ENCODE measurements at regions not wholly inside any gene's neighbourhood (a gene's known extent, or its start where the extent isn't known, plus 50 kb on each side); places are given as distances from the start of the nearest gene placed in this dataset.

DNA sequence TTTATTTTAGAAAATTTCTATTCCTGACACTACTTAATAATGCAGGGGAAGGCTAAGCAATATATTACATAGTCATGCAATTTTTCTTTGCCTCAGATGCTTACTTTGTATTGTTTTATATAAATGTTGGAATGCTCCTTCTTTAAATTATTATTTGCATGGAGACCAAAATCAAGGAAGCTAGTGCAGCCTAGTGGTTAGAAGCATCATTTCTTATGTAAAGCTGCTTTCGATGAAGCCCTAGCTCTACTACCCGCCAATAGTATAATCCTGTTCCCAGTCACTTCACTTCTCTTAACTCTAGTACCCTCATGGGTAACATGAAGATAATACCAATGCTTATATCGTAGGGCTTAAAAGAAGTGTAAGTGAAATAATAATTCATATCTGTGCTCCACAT, 198.9 kb downstream of the LRATD1 start:
- Mint-ChIP-seq H3K4me3 (no peak overlapping the region), H3K9me3 (no peaks in the 10 kb centered on the region; the same call in 2 of the 3 replicates), H3K36me3 (ENCODE audit: low read depth) (no peaks in the 10 kb centered on the region), H3K4me1 (no peaks in the 10 kb centered on the region), H3K27me3 (ENCODE audit: insufficient read depth, low read depth, poor library complexity) (no peaks in the 10 kb centered on the region), H3K27ac (no peak overlapping the region)
- H2AFZ ChIP-seq = no peak overlapping the region
- H4K20me1 ChIP-seq (replicated peaks; ENCODE audit: insufficient read depth) = no peaks in the 10 kb centered on the region
- no peak overlapping the region for H3K4me2 ChIP-seq
- H3F3A ChIP-seq (replicated peaks; ENCODE audit: low read depth) = no peaks in the 10 kb centered on the region
- ATAC-seq (no peak), DNase-seq (ENCODE audit: low spot score) (peak; percentile 8)
- no peak overlapping the region for H3K27ac ChIP-seq (ENCODE audit: low read depth)
- H3K4me1 ChIP-seq (ENCODE audit: insufficient read depth) = no peaks in the 10 kb centered on the region
- 0 out of 2 replicates have a peak, but pooled peaks cover 2% of the 10 kb centered on the region for H3K9me2 ChIP-seq (ENCODE audit: insufficient read depth)
- no peaks in the 10 kb centered on the region for H3K36me3 ChIP-seq (ENCODE audit: insufficient read depth)
- H3K4me3 ChIP-seq = no peak overlapping the region
- H3K79me2 ChIP-seq (replicated peaks; ENCODE audit: insufficient read depth) = no peaks in the 10 kb centered on the region
- TF ChIP-seq STAT1 (IDR thresholded peaks at IDR 0.05; ENCODE audit: unreplicated experiment) = no peak
- TF ChIP-seq, protein P1, sequence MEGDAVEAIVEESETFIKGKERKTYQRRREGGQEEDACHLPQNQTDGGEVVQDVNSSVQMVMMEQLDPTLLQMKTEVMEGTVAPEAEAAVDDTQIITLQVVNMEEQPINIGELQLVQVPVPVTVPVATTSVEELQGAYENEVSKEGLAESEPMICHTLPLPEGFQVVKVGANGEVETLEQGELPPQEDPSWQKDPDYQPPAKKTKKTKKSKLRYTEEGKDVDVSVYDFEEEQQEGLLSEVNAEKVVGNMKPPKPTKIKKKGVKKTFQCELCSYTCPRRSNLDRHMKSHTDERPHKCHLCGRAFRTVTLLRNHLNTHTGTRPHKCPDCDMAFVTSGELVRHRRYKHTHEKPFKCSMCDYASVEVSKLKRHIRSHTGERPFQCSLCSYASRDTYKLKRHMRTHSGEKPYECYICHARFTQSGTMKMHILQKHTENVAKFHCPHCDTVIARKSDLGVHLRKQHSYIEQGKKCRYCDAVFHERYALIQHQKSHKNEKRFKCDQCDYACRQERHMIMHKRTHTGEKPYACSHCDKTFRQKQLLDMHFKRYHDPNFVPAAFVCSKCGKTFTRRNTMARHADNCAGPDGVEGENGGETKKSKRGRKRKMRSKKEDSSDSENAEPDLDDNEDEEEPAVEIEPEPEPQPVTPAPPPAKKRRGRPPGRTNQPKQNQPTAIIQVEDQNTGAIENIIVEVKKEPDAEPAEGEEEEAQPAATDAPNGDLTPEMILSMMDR (conservative IDR thresholded peaks at IDR 0.05; ENCODE audit: low read depth in 2 of 2) = peak; percentile 22 to 40
- no peaks in the 10 kb centered on the region for H3K27me3 ChIP-seq (ENCODE audit: insufficient read depth)

DNA sequence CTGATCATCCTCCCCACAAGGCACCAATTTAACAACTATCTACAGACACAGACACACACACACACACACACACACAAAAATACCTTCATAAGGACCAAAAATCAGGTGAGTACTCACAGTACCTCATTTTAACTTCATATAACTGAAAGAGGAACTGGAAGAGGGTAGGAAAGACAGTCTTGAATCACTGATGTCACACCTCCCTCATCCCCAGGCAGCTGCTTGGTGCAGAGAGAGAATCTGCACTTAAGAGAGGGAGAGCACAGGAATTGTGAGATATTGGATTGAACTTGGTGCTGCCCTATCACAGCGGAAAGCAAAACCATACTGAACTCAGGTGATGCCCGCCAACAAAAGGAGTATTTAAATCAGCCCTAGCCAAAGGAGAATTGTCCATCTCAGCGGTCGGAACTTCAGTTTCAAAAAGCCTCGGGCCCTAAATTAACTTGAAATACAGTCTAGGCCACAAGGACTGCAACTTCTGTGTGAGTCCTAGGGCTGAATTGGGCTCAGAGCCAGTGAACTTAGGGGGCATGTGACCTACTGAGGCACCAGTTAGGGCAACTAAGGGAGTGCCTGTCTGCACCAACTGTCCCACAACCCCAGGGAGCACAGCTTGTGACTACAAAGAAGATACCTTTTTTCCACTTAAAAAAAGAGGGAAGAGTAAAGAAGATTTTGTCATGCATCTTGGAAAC, 211.1 kb downstream of the LRATD1 start:
- H3K4me3 ChIP-seq = no peak overlapping the region
- no peak for ATAC-seq
- H3K4me1 ChIP-seq (ENCODE audit: insufficient read depth) = no peaks in the 10 kb centered on the region
- Mint-ChIP-seq H3K27ac (no peak overlapping the region), H3K4me3 (no peak overlapping the region), H3K4me1 (no peaks in the 10 kb centered on the region; the same call in 2 of the 3 replicates), H3K9me3 (peaks cover 24% of the 10 kb centered on the region; the same call in 2 of the 3 replicates), H3K36me3 (ENCODE audit: low read depth) (peaks cover 16% of the 10 kb centered on the region; the same call in 2 of the 3 replicates), H3K27me3 (ENCODE audit: insufficient read depth, low read depth, poor library complexity) (no peaks in the 10 kb centered on the region)
- H3K36me3 ChIP-seq (ENCODE audit: insufficient read depth) = no peaks in the 10 kb centered on the region
- no peaks in the 10 kb centered on the region for H3K79me2 ChIP-seq (replicated peaks; ENCODE audit: insufficient read depth)
- no peak overlapping the region for H3K4me2 ChIP-seq
- H4K20me1 ChIP-seq (replicated peaks; ENCODE audit: insufficient read depth) = no peaks in the 10 kb centered on the region
- H3K27ac ChIP-seq (ENCODE audit: low read depth) = no peak overlapping the region
- DNase-seq (ENCODE audit: low spot score) = no peak
- no peak overlapping the region for H2AFZ ChIP-seq
- no peaks in the 10 kb centered on the region for H3K9me2 ChIP-seq (ENCODE audit: insufficient read depth)
- H3F3A ChIP-seq (replicated peaks; ENCODE audit: low read depth) = no peaks in the 10 kb centered on the region
- no peaks in the 10 kb centered on the region for H3K27me3 ChIP-seq (ENCODE audit: insufficient read depth)
- TF ChIP-seq, protein P2, sequence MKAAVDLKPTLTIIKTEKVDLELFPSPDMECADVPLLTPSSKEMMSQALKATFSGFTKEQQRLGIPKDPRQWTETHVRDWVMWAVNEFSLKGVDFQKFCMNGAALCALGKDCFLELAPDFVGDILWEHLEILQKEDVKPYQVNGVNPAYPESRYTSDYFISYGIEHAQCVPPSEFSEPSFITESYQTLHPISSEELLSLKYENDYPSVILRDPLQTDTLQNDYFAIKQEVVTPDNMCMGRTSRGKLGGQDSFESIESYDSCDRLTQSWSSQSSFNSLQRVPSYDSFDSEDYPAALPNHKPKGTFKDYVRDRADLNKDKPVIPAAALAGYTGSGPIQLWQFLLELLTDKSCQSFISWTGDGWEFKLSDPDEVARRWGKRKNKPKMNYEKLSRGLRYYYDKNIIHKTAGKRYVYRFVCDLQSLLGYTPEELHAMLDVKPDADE (IDR thresholded peaks at IDR 0.05) = no peak
- TF ChIP-seq EZH2 (IDR thresholded peaks at IDR 0.05; ENCODE audit: low read depth, unreplicated experiment) (no peak), POLR2AphosphoS5 (IDR thresholded peaks at IDR 0.05; ENCODE audit: low read depth) (no peak), JUNB (IDR thresholded peaks at IDR 0.05; ENCODE audit: unreplicated experiment) (no peak), STAT1 (IDR thresholded peaks at IDR 0.05; ENCODE audit: unreplicated experiment) (no peak), ZNF114 (CRISPR knock-in tag; IDR thresholded peaks at IDR 0.05) (no peak), EZH2phosphoT487 (IDR thresholded peaks at IDR 0.05; ENCODE audit: unreplicated experiment) (no peak)
- TF ChIP-seq, protein P1 (conservative IDR thresholded peaks at IDR 0.05; ENCODE audit: low read depth in 2 of 2) = no peak
- TF ChIP-seq, protein P3, sequence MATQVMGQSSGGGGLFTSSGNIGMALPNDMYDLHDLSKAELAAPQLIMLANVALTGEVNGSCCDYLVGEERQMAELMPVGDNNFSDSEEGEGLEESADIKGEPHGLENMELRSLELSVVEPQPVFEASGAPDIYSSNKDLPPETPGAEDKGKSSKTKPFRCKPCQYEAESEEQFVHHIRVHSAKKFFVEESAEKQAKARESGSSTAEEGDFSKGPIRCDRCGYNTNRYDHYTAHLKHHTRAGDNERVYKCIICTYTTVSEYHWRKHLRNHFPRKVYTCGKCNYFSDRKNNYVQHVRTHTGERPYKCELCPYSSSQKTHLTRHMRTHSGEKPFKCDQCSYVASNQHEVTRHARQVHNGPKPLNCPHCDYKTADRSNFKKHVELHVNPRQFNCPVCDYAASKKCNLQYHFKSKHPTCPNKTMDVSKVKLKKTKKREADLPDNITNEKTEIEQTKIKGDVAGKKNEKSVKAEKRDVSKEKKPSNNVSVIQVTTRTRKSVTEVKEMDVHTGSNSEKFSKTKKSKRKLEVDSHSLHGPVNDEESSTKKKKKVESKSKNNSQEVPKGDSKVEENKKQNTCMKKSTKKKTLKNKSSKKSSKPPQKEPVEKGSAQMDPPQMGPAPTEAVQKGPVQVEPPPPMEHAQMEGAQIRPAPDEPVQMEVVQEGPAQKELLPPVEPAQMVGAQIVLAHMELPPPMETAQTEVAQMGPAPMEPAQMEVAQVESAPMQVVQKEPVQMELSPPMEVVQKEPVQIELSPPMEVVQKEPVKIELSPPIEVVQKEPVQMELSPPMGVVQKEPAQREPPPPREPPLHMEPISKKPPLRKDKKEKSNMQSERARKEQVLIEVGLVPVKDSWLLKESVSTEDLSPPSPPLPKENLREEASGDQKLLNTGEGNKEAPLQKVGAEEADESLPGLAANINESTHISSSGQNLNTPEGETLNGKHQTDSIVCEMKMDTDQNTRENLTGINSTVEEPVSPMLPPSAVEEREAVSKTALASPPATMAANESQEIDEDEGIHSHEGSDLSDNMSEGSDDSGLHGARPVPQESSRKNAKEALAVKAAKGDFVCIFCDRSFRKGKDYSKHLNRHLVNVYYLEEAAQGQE (IDR thresholded peaks at IDR 0.05; ENCODE audit: unreplicated experiment) = no peak

Data from GM23338 (cell line).